Transverse colon (tissue), 3 donors: ENCODE measurements at regions not wholly inside any gene's neighbourhood (a gene's known extent, or its start where the extent isn't known, plus 50 kb on each side); places are given as distances from the start of the nearest gene placed in this dataset.

Experiments used
- POLR2A ChIP-seq: fragments of 450-650 bp; IDR thresholded peaks from one replicate; pipeline ENCODE4 v1.6.1; 2016; ENCODE audit warnings: antibody characterized with exemption, mild to moderate bottlenecking, moderate library complexity
- TF ChIP-seq, protein P1 (sequence below), 5 experiments: fragments of 200-600 bp in 3 of 5; fragments of 450-650 bp in 2 of 5; sonication (generic) in 3 of 5; IDR thresholded peaks; 1 replicate in 2 of 5; 2 replicates in 3 of 5; pipeline ENCODE4 v1.5.1; 2016 to 2017; ENCODE audit warnings: antibody characterized with exemption in 5 of 5, inconsistent platforms in 3 of 5, mild to moderate bottlenecking in 2 of 5, moderate library complexity in 1 of 5

DNA sequence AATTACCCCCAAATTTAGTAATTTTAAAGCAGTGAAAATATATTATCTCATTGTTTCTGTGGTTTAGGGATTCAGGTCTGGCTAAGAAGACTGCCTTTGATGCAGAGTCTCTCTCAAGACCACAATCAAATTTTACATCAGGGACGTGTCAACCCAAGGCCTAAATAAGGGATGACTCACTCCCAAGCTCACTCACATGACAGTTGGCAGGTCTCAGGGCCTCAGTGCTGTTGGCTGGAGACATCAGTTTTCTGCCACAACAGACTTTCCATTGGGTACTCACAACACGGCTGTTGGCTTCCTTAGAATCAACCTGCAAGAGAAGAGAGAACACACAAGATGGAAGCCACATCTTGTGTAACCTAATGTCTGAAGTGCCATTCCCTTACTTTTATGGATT is 377.3 kb downstream of the FAM181B start:
- no peak for TF ChIP-seq POLR2A
- TF ChIP-seq, protein P1, sequence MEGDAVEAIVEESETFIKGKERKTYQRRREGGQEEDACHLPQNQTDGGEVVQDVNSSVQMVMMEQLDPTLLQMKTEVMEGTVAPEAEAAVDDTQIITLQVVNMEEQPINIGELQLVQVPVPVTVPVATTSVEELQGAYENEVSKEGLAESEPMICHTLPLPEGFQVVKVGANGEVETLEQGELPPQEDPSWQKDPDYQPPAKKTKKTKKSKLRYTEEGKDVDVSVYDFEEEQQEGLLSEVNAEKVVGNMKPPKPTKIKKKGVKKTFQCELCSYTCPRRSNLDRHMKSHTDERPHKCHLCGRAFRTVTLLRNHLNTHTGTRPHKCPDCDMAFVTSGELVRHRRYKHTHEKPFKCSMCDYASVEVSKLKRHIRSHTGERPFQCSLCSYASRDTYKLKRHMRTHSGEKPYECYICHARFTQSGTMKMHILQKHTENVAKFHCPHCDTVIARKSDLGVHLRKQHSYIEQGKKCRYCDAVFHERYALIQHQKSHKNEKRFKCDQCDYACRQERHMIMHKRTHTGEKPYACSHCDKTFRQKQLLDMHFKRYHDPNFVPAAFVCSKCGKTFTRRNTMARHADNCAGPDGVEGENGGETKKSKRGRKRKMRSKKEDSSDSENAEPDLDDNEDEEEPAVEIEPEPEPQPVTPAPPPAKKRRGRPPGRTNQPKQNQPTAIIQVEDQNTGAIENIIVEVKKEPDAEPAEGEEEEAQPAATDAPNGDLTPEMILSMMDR (IDR thresholded peaks at IDR 0.05), result no peak
